Neuron (in vitro differentiated cells): ENCODE measurements at regions not wholly inside any gene's neighbourhood (a gene's known extent, or its start where the extent isn't known, plus 50 kb on each side); places are given as distances from the start of the nearest gene placed in this dataset.
"Not testable (repeated sequence)": the region's sequence is repeated elsewhere in the genome, so short reads cannot be mapped to it uniquely, and the experiment has no call there.

Source experiments
- H2AFZ ChIP-seq: one replicate; pipeline ENCODE4 v1.6.1; 2013; ENCODE audit warnings: low read depth, mild to moderate bottlenecking, inconsistent platforms, low read length, moderate library complexity
- H3K27me3 ChIP-seq: one replicate; pipeline ENCODE4 v1.6.1; 2013; ENCODE audit warnings: low read length; ENCODE audit not compliant: insufficient read depth
- H3K36me3 ChIP-seq: one replicate; pipeline ENCODE4 v1.6.1; 2013; ENCODE audit warnings: low read length; ENCODE audit not compliant: insufficient read depth
- H3K4me1 ChIP-seq: one replicate; pipeline ENCODE4 v1.6.1; 2013; ENCODE audit warnings: low read length; ENCODE audit not compliant: insufficient read depth
- H3K4me3 ChIP-seq: 2 replicates; pipeline ENCODE4 v1.5.1; 2013; ENCODE audit warnings: mild to moderate bottlenecking, low read length, moderate library complexity
- H3K9me3 ChIP-seq: one replicate; pipeline ENCODE4 v1.6.1; 2013; ENCODE audit warnings: low read length

DNA sequence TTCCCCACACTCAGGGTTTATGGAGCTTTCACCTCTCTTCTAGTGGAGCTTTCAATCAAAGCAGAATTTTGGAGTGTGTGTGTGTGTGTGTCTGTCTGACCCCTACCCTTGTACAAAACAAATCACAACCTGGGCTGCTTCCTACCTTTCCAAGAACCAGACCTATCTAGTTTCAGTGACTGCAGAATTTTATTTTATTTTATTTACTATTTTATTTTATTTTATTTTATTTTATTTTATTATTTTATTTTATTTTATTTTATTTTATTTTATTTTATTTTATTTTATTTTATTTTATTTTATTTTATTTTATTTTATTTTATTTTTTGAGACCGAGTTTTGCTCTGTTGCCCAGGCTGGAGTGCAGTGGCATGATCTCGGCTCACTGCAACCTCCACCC, 151.6 kb upstream of the SEMA6A start:
- H3K36me3 ChIP-seq, H3K27me3 ChIP-seq, H3K4me3 ChIP-seq, H2AFZ ChIP-seq, H3K4me1 ChIP-seq, H3K9me3 ChIP-seq: not testable (repeated sequence)

- H2AFZ ChIP-seq: no peak overlapping the region
Observed at GRCh38 chr5:116724971-116725370, 150.3 kb upstream of the SEMA6A start.

DNA sequence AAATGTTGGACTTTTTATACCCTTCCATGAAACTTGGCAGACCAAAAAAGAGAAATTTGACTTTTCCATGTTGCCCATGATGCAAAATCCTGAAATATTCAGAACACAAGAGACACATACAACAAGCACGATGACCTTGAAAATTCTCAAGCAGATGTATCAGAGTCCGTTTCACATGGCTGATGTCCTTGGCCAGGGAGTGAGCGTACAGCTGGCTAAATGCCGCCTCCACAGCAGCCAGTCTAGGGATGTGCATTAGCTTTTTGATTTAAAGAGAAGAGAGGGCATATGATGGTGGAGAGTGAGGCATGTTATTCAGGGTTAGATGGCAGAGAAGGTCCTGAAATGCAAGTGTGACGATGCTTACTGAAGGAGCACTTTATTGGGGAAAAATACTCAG, 148.0 kb upstream of the SEMA6A start:
- H3K9me3 ChIP-seq: no peaks in the 10 kb centered on the region
- H3K4me3 ChIP-seq: no peak overlapping the region
- no peaks in the 10 kb centered on the region for H3K4me1 ChIP-seq

More at GRCh38 chr5:116724971-116725370, 150.3 kb upstream of the SEMA6A start:
- no peaks in the 10 kb centered on the region for H3K9me3 ChIP-seq
- H3K4me1 ChIP-seq: no peaks in the 10 kb centered on the region
- no peaks in the 10 kb centered on the region for H3K36me3 ChIP-seq
- H3K27me3 ChIP-seq: no peaks in the 10 kb centered on the region
- H3K4me3 ChIP-seq: no peak overlapping the region

GRCh38 chr5:116719106-116719505, 144.5 kb upstream of the SEMA6A start:
- Histone ChIP-seq H3K27me3 (no peaks in the 10 kb centered on the region), H3K4me1 (no peaks in the 10 kb centered on the region), H3K9me3 (peaks cover 2% of the 10 kb centered on the region), H3K36me3 (no peaks in the 10 kb centered on the region), H3K4me3 (no peak overlapping the region), H2AFZ (no peak overlapping the region)

More for the DNA sequence above, 148.0 kb upstream of the SEMA6A start:
- Histone ChIP-seq H2AFZ (no peak overlapping the region), H3K27me3 (no peaks in the 10 kb centered on the region), H3K36me3 (no peaks in the 10 kb centered on the region)

DNA sequence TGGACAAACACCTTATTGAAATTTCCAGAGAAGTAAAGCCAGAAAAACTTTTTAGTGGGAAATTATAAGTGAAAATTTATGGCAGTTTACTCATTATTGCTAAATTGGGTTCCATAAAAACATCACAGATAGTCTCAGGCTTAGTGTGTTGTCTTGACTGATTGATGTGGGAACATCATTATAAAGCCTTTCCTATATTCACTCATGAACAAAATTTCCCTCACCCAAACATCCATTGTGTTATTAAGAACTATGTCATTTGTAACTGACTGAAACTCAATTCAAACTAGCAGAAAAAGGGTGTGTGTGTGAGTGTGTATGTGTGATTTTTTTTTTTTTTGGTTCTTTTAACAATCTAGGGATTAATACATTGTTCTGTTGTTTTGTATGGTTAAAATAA, 143.7 kb upstream of the SEMA6A start:
- Histone ChIP-seq H3K9me3 (peaks cover 2% of the 10 kb centered on the region), H3K36me3 (no peaks in the 10 kb centered on the region), H3K4me3 (no peak overlapping the region), H3K4me1 (no peaks in the 10 kb centered on the region), H3K27me3 (no peaks in the 10 kb centered on the region), H2AFZ (no peak overlapping the region)

DNA sequence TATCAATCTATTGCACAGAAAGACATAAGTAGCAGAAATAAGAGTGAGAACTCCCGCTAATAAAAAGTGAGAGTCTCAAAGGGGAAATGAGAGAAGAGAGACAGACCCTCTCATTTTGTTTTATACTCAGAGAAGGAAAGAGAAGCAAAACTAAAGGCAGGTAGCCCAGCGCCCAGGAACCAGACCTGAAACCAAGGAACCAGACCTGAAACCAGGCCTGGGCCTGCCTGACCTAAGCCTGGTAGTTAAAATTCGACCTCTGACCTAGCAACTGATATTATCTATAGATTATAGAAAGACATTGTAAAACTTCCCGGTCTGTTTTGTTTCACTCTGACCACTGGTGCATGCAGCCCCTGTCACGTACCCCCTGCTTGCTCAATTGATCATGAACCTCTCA, 134.5 kb upstream of the SEMA6A start:
- Histone ChIP-seq H3K4me3 (no peak overlapping the region), H2AFZ (no peak overlapping the region), H3K27me3 (no peaks in the 10 kb centered on the region), H3K4me1 (no peaks in the 10 kb centered on the region), H3K9me3 (no peaks in the 10 kb centered on the region), H3K36me3 (no peaks in the 10 kb centered on the region)

GRCh38 chr5:116705121-116705519, 130.5 kb upstream of the SEMA6A start:
- not testable (repeated sequence) for H3K4me3 ChIP-seq, H3K27me3 ChIP-seq, H3K9me3 ChIP-seq, H3K36me3 ChIP-seq, H2AFZ ChIP-seq, H3K4me1 ChIP-seq

DNA sequence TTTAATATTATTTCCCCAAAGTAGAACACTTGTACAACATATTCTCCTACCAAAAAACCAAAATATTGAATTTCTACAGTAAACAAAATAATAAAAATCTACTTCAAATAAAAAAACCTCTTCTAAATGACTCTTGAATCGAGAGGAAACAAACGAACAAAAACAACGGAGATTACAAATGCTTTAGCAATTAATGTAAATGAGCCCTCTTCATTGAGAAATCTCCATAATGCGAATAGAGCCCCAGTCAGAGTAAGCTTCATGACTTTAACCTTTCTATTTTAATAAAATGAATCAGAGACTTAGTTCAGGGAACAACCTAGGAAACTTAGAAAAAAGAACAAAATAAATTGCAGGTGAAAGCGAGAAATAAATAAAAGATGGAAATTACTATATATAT, 129.3 kb upstream of the SEMA6A start:
- Histone ChIP-seq H3K27me3 (no peaks in the 10 kb centered on the region), H3K4me3 (no peak overlapping the region), H3K36me3 (no peaks in the 10 kb centered on the region), H3K9me3 (no peaks in the 10 kb centered on the region), H2AFZ (no peak overlapping the region), H3K4me1 (no peaks in the 10 kb centered on the region)

- no peak overlapping the region for H2AFZ ChIP-seq
- no peak overlapping the region for H3K4me3 ChIP-seq
- H3K9me3 ChIP-seq: no peaks in the 10 kb centered on the region
- H3K4me1 ChIP-seq: no peaks in the 10 kb centered on the region
- H3K27me3 ChIP-seq: no peaks in the 10 kb centered on the region
- no peaks in the 10 kb centered on the region for H3K36me3 ChIP-seq
Observed at GRCh38 chr5:116703328-116703727, 128.7 kb upstream of the SEMA6A start.

GRCh38 chr5:116702776-116703175, 128.2 kb upstream of the SEMA6A start:
- Histone ChIP-seq H3K9me3 (no peaks in the 10 kb centered on the region), H3K4me1 (no peaks in the 10 kb centered on the region), H3K27me3 (no peaks in the 10 kb centered on the region), H3K4me3 (no peak overlapping the region), H3K36me3 (no peaks in the 10 kb centered on the region), H2AFZ (no peak overlapping the region)

- Histone ChIP-seq H3K27me3 (no peaks in the 10 kb centered on the region), H3K4me1 (peaks cover 16% of the 10 kb centered on the region), H3K4me3 (no peak overlapping the region), H3K9me3 (no peaks in the 10 kb centered on the region), H2AFZ (no peak overlapping the region), H3K36me3 (no peaks in the 10 kb centered on the region)
Observed at GRCh38 chr5:116699332-116699731, 124.7 kb upstream of the SEMA6A start.

DNA sequence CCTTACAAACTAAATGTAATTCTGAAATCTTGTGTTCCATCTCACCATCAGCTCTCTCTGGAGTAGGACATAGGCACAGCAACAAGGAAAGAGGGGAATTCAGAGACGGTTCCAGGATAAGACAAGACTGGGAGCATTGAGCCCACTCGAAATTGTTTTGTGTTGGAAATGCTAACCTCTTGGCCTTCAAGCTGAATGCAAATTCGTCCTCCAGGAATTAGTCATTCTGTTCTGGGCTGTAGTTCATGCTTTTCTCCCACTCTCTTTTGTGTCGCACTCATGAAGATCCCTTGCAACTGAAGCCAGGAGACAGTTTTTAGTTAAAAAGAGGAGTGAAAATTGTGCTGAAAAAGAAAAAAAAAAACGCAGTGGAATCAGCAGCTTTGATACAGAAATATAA, 121.7 kb upstream of the SEMA6A start:
- Histone ChIP-seq H3K36me3 (no peaks in the 10 kb centered on the region), H2AFZ (no peak overlapping the region), H3K4me3 (no peak overlapping the region), H3K27me3 (no peaks in the 10 kb centered on the region), H3K9me3 (no peaks in the 10 kb centered on the region), H3K4me1 (peaks cover 16% of the 10 kb centered on the region)

GRCh38 chr5:116695681-116696080, 121.1 kb upstream of the SEMA6A start:
- no peaks in the 10 kb centered on the region for H3K27me3 ChIP-seq
- peaks cover 16% of the 10 kb centered on the region for H3K4me1 ChIP-seq
- H2AFZ ChIP-seq: no peak overlapping the region
- H3K9me3 ChIP-seq: no peaks in the 10 kb centered on the region
- H3K36me3 ChIP-seq: no peaks in the 10 kb centered on the region
- H3K4me3 ChIP-seq: no peak overlapping the region

DNA sequence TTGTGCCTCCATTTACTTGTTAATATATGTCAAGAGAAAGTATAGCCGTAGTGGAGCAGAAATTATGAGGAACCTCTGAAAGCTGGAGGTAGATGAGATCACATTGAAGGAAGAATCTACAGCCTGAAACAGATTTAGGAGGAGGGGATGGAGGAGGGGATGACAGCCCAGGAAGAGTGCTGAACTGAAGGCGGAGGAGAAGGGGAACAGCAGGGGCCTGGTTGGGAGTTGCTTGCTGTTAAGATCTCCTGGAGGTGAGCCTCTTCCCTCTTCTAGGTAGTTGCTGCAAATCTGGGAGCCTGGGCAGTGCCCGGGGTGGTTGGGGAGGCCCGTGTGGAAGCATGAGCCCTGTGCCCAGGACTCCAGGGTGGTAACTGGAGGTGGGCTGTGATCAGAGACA, 111.8 kb upstream of the SEMA6A start:
- Histone ChIP-seq H3K27me3 (no peaks in the 10 kb centered on the region), H3K4me1 (peaks cover 9% of the 10 kb centered on the region), H3K4me3 (no peak overlapping the region), H3K9me3 (no peaks in the 10 kb centered on the region), H2AFZ (no peak overlapping the region), H3K36me3 (no peaks in the 10 kb centered on the region)
